Caco-2 (cell line): ENCODE measurements at regions not wholly inside any gene's neighbourhood (a gene's known extent, or its start where the extent isn't known, plus 50 kb on each side); places are given as distances from the start of the nearest gene placed in this dataset.
A peak's percentile ranks its signal among the peaks of the same experiment; 100 is the strongest.

Experiments
- BruUV-seq: library from RNA; stranded (reverse); fragments of 400-500 nt; replicated peaks from 2 replicates; lab custom pipeline; 2021; lab: Mats Ljungman, UMichigan
- CTCF ChIA-PET: fragments of 300-600 bp; sonication (Branson Sonifier 250); formaldehyde crosslinking; loops from one replicate; lab custom pipeline; 2022; ENCODE audit warnings: antibody characterized with exemption; lab: Charles Lee
- POLR2A ChIA-PET: fragments of 300-600 bp; sonication (Branson Sonifier 250); formaldehyde crosslinking; loops from one replicate; lab custom pipeline; 2022; ENCODE audit warnings: antibody characterized with exemption; lab: Charles Lee
- DNase-seq, 2 experiments: peaks; one replicate each; pipeline versions ENCODE4 v3.0.0 to v3.0.0-alpha.2; 2020 to 2022
- H3K27me3 ChIP-seq: replicated peaks from 2 replicates; pipeline ENCODE4 v1.6.0; 2011; ENCODE audit warnings: low read length; ENCODE audit not compliant: control insufficient read depth, insufficient read depth
- H3K36me3 ChIP-seq: 2 replicates; pipeline ENCODE4 v1.5.1; 2011; ENCODE audit warnings: low read length; ENCODE audit not compliant: control insufficient read depth, insufficient read depth
- H3K4me1 ChIP-seq: fragments of 250-450 bp; sonication (Bioruptor Pico); 2 replicates; pipeline ENCODE4 v1.5.1; 2020; ENCODE audit warnings: mild to moderate bottlenecking
- H3K4me3 ChIP-seq: 2 replicates; pipeline ENCODE4 v1.5.1; 2011; ENCODE audit warnings: low read depth, mild to moderate bottlenecking, control low read depth, low read length
- H3K9me3 ChIP-seq: fragments of 250-450 bp; sonication (Bioruptor Pico); 2 replicates; pipeline ENCODE4 v1.5.1; 2020; ENCODE audit warnings: mild to moderate bottlenecking, moderate library complexity
- H3K27ac Mint-ChIP-seq: one replicate; pipeline ENCODE4 v1.8.0; 2022; ENCODE audit warnings: mixed read lengths; ENCODE audit not compliant: unreplicated experiment
- H3K27me3 Mint-ChIP-seq: one replicate; pipeline ENCODE4 v1.8.0; 2022; ENCODE audit warnings: mixed read lengths; ENCODE audit not compliant: insufficient read depth, unreplicated experiment
- H3K36me3 Mint-ChIP-seq: one replicate; pipeline ENCODE4 v1.8.0; 2022; ENCODE audit warnings: mild to moderate bottlenecking, mixed read lengths; ENCODE audit not compliant: insufficient read depth, unreplicated experiment
- H3K4me1 Mint-ChIP-seq: one replicate; pipeline ENCODE4 v1.8.0; 2022; ENCODE audit warnings: low read depth, mixed read lengths; ENCODE audit not compliant: unreplicated experiment
- H3K4me3 Mint-ChIP-seq: one replicate; pipeline ENCODE4 v1.8.0; 2022; ENCODE audit warnings: mild to moderate bottlenecking, moderate library complexity, mixed read lengths; ENCODE audit not compliant: unreplicated experiment
- H3K9me3 Mint-ChIP-seq: one replicate; pipeline ENCODE4 v1.8.0; 2022; ENCODE audit warnings: mixed read lengths; ENCODE audit not compliant: unreplicated experiment
- intact Hi-C: fragments of 100-400 bp; cut with micrococcal nuclease; formaldehyde crosslinking; loops from one replicate; pipeline ENCODE4 v1.10.0; 2022; ENCODE audit not compliant: unreplicated experiment
- TF ChIP-seq, protein P1 (sequence below), 2 experiments: fragments of 200-600 bp in 1 of 2; IDR thresholded peaks; 1 replicate in 1 of 2; 2 replicates in 1 of 2; pipeline versions ENCODE4 v1.5.1 to v1.8.0; 2011 to 2022; ENCODE audit warnings: antibody characterized with exemption in 1 of 2, control low read depth in 1 of 2, inconsistent platforms in 1 of 2, low read depth in 1 of 2, low read length in 1 of 2, mild to moderate bottlenecking in 1 of 2, moderate library complexity in 1 of 2; ENCODE audit not compliant: insufficient read depth in 1 of 2, severe bottlenecking in 1 of 2, unreplicated experiment in 1 of 2

- Mint-ChIP-seq H3K4me3 (no peak overlapping the region), H3K4me1 (peaks cover 8% of the 10 kb centered on the region), H3K27me3 (peaks cover 3% of the 10 kb centered on the region), H3K9me3 (peaks cover 11% of the 10 kb centered on the region), H3K36me3 (no peaks in the 10 kb centered on the region), H3K27ac (no peak overlapping the region)
- Histone ChIP-seq H3K36me3 (no peaks in the 10 kb centered on the region), H3K4me1 (no peaks in the 10 kb centered on the region), H3K9me3 (no peaks in the 10 kb centered on the region), H3K4me3 (no peak overlapping the region), H3K27me3 (no peaks in the 10 kb centered on the region)
- intact Hi-C loops: no loop called here
- BruUV-seq: no TSS peak
- CTCF ChIA-PET: no interaction called here
- DNase-seq: no peak
- TF ChIP-seq, protein P1, sequence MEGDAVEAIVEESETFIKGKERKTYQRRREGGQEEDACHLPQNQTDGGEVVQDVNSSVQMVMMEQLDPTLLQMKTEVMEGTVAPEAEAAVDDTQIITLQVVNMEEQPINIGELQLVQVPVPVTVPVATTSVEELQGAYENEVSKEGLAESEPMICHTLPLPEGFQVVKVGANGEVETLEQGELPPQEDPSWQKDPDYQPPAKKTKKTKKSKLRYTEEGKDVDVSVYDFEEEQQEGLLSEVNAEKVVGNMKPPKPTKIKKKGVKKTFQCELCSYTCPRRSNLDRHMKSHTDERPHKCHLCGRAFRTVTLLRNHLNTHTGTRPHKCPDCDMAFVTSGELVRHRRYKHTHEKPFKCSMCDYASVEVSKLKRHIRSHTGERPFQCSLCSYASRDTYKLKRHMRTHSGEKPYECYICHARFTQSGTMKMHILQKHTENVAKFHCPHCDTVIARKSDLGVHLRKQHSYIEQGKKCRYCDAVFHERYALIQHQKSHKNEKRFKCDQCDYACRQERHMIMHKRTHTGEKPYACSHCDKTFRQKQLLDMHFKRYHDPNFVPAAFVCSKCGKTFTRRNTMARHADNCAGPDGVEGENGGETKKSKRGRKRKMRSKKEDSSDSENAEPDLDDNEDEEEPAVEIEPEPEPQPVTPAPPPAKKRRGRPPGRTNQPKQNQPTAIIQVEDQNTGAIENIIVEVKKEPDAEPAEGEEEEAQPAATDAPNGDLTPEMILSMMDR (IDR thresholded peaks at IDR 0.05; ENCODE audit: insufficient read depth in 1 of 2, low read depth in 1 of 2, low read length in 1 of 2, severe bottlenecking in 1 of 2, unreplicated experiment in 1 of 2): no peak
- POLR2A ChIA-PET: no interaction called here
Observed at GRCh38 chr2:18049325-18049724, 170.9 kb downstream of the KCNS3 start.

- POLR2A ChIA-PET: no interaction called here
Observed at GRCh38 chr2:18047896-18048657, 169.6 kb downstream of the KCNS3 start.

GRCh38 chr2:18047213-18047611 is 168.7 kb downstream of the KCNS3 start:
- ChIA-PET POLR2A (no interaction called here), CTCF (no interaction called here)
- intact Hi-C loops: no loop called here

More at GRCh38 chr2:18047896-18048657, 169.6 kb downstream of the KCNS3 start:
- peak in 1 of 2 experiments; percentile 29 for DNase-seq
- no peaks in the 10 kb centered on the region for H3K9me3 ChIP-seq
- CTCF ChIA-PET: no interaction called here
- no peaks in the 10 kb centered on the region for H3K36me3 ChIP-seq
- H3K4me1 Mint-ChIP-seq: peaks cover 8% of the 10 kb centered on the region
- H3K27ac Mint-ChIP-seq: no peak overlapping the region
- BruUV-seq: no TSS peak
- no peaks in the 10 kb centered on the region for H3K27me3 ChIP-seq
- intact Hi-C loops: no loop called here
- H3K9me3 Mint-ChIP-seq: peaks cover 11% of the 10 kb centered on the region
- no peaks in the 10 kb centered on the region for H3K36me3 Mint-ChIP-seq
- no peak overlapping the region for H3K4me3 Mint-ChIP-seq
- H3K27me3 Mint-ChIP-seq: peaks cover 3% of the 10 kb centered on the region
- TF ChIP-seq, protein P1 (IDR thresholded peaks at IDR 0.05; ENCODE audit: insufficient read depth in 1 of 2, low read depth in 1 of 2, low read length in 1 of 2, severe bottlenecking in 1 of 2, unreplicated experiment in 1 of 2): no peak
- no peaks in the 10 kb centered on the region for H3K4me1 ChIP-seq
- H3K4me3 ChIP-seq: no peak overlapping the region

More at GRCh38 chr2:18047213-18047611, 168.7 kb downstream of the KCNS3 start:
- H3K27me3 Mint-ChIP-seq: peaks cover 3% of the 10 kb centered on the region
- Histone ChIP-seq H3K4me3 (no peak overlapping the region), H3K36me3 (no peaks in the 10 kb centered on the region), H3K27me3 (no peaks in the 10 kb centered on the region), H3K9me3 (no peaks in the 10 kb centered on the region), H3K4me1 (no peaks in the 10 kb centered on the region)
- BruUV-seq: no TSS peak
- no peak overlapping the region for H3K4me3 Mint-ChIP-seq
- peaks cover 11% of the 10 kb centered on the region for H3K9me3 Mint-ChIP-seq
- H3K27ac Mint-ChIP-seq: no peak overlapping the region
- no peaks in the 10 kb centered on the region for H3K36me3 Mint-ChIP-seq
- DNase-seq: no peak
- H3K4me1 Mint-ChIP-seq: peaks cover 8% of the 10 kb centered on the region
- TF ChIP-seq, protein P1 (IDR thresholded peaks at IDR 0.05; ENCODE audit: insufficient read depth in 1 of 2, low read depth in 1 of 2, low read length in 1 of 2, severe bottlenecking in 1 of 2, unreplicated experiment in 1 of 2): no peak
